Activated naive CD4-positive, alpha-beta T cell treated with anti-CD3 and anti-CD28 coated beads, Interleukin-2, amount 50 U/mL, for 24 hours (primary cell): ENCODE measurements at regions not wholly inside any gene's neighbourhood (a gene's known extent, or its start where the extent isn't known, plus 50 kb on each side); places are given as distances from the start of the nearest gene placed in this dataset.
"Not testable (repeated sequence)": the region's sequence is repeated elsewhere in the genome, so short reads cannot be mapped to it uniquely, and the experiment has no call there.

ENCODE experiments used
- H3K27ac Mint-ChIP-seq: one replicate; pipeline ENCODE4 v1.8.0; 2021; ENCODE audit warnings: mild to moderate bottlenecking, mixed read lengths
- H3K27me3 Mint-ChIP-seq: one replicate; pipeline ENCODE4 v1.8.0; 2021; ENCODE audit warnings: mixed read lengths
- H3K36me3 Mint-ChIP-seq: one replicate; pipeline ENCODE4 v1.8.0; 2021; ENCODE audit warnings: mixed read lengths
- H3K4me1 Mint-ChIP-seq: one replicate; pipeline ENCODE4 v1.8.0; 2021; ENCODE audit warnings: mixed read lengths
- H3K4me3 Mint-ChIP-seq: one replicate; pipeline ENCODE4 v1.8.0; 2021; ENCODE audit warnings: mild to moderate bottlenecking, mixed read lengths
- H3K9me3 Mint-ChIP-seq: one replicate; pipeline ENCODE4 v1.8.0; 2021; ENCODE audit warnings: mixed read lengths

DNA sequence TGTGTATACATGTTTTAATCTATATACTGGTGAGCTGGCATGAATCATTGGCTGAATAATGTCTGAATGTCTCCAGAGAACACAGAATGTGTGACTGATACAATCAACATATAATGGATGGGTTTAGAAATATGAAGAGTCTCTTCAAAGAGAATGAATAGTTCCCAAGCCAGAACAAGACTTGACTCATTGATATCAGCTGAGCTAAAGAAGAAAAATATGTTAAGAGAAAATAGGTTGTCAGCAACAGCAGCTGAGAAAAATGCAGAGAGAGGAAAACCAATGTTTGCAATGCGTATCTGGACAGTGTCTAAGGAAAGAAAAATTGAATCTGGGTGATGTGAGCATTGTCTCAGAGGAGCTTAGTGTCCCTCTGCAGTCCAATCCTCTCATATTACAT is 1281.8 kb upstream of the TENM4 start:
- Mint-ChIP-seq H3K27me3 (no peaks in the 10 kb centered on the region), H3K36me3 (no peaks in the 10 kb centered on the region), H3K4me1 (no peaks in the 10 kb centered on the region), H3K4me3 (no peak overlapping the region), H3K9me3 (peaks cover under 1% of the 10 kb centered on the region), H3K27ac (no peak overlapping the region)

DNA sequence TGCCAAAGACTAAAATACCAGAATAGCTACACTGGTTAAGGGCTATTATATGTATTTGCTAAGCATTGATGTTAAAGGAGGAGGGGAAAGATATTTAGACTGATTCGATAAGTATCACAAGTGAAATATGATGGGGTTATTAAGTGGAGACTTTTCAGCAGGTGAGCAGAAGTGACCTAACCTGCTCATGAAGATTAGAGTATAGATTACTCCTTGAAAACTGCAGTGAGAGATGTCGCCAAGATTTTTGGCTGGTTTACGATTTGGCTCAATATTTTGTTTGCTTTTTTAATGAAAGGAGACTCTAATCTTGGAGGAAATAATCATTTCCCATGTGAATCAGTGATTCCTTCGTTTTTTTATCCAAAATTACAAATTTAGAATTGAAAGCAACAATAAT is 1279.5 kb upstream of the TENM4 start:
- H3K4me1 Mint-ChIP-seq: no peaks in the 10 kb centered on the region
- no peak overlapping the region for H3K27ac Mint-ChIP-seq
- H3K36me3 Mint-ChIP-seq: no peaks in the 10 kb centered on the region
- peaks cover 5% of the 10 kb centered on the region for H3K9me3 Mint-ChIP-seq
- no peak overlapping the region for H3K4me3 Mint-ChIP-seq
- no peaks in the 10 kb centered on the region for H3K27me3 Mint-ChIP-seq

DNA sequence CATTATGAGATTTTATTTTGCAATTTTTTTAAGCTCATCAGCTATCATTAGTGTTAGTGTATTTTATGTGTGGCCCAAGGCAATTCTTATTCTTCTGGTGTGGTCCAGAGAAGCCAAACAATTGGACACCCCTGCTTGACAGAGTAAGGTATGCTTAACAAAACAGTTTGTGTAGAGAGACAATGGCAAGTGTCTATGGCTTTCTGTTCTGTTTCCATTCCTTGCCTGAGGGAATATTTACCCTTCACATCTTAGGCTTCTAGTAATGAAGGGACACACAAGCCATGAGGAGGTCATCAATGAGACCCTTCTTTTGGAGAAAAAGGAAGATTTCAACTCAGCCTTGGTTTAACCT is 1278.4 kb upstream of the TENM4 start:
- Mint-ChIP-seq H3K36me3 (no peaks in the 10 kb centered on the region), H3K27ac (no peak overlapping the region), H3K9me3 (peaks cover 5% of the 10 kb centered on the region), H3K4me3 (no peak overlapping the region), H3K27me3 (no peaks in the 10 kb centered on the region), H3K4me1 (no peaks in the 10 kb centered on the region)

DNA sequence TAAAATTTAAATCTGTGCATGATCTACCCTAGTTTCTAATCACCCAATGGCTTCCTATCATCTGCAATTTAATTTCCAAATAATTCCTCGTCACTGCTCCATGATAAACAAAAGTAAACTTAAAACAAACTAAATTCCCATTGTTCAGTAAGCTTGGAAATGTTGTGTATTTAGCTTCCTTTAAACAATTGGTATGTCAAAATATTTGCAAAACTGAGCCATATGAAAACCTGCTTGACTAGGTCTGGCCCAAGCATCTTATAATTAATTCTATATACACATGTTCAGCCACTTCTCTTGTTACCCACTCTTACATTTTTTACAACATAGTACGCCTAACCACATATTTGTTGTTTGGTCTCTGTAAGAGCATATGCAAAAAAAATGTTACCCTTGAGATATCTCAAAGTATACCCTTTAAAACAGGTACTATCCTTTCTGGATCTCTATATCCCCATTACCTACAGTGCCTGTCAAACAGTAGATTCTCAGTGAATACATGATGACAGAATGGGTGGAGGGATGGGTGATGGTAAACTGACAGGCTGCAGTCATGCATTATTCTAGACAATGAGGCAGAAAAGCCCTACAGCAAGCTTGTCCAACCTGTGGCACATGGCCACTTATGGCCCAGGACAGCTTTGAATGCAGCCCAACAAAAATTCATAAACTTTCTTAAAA is 1277.9 kb upstream of the TENM4 start:
- Mint-ChIP-seq H3K4me3 (no peak overlapping the region), H3K27me3 (no peaks in the 10 kb centered on the region), H3K9me3 (peaks cover 5% of the 10 kb centered on the region), H3K27ac (no peak overlapping the region), H3K36me3 (no peaks in the 10 kb centered on the region), H3K4me1 (no peaks in the 10 kb centered on the region)

DNA sequence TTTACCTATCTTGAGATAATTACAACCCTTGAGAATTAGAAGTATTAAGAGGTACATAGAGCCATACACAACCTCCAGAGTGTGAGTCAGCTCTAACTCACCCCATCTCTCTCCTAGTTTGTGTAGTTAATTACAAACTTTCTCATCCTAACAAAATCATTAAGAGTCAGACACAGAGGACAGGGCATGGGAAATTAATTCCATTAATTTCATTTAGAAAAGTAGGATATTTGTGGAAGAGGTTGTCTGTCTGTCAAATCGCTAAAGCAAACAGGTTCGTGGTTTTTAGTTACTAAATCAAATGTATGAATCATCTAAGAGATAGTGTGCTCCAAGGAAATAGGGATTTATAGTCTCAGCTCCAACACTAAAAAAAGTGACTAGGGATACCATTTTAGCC is 1261.4 kb upstream of the TENM4 start:
- H3K36me3 Mint-ChIP-seq: no peaks in the 10 kb centered on the region
- H3K4me1 Mint-ChIP-seq: no peaks in the 10 kb centered on the region
- no peaks in the 10 kb centered on the region for H3K27me3 Mint-ChIP-seq
- no peak overlapping the region for H3K4me3 Mint-ChIP-seq
- no peak overlapping the region for H3K27ac Mint-ChIP-seq
- H3K9me3 Mint-ChIP-seq: peaks cover 17% of the 10 kb centered on the region

DNA sequence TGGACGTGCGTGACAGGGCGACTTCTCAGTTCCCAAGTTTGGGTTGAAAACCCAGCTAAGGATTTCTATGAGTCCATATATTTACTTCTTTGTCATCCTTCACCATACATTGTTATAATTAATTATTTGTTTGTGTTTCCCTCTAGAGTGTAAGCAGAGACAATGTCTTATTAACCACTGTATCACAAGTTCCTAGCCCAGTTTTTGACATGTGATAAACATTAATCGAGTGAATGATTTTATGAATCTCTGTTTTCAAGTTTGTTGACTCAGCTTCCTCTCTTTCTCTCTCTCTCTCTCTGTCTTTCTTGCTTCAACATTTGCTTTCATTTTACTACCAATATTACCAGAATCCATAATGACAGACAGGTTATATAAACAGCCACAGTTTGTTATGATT is 1259.6 kb upstream of the TENM4 start:
- Mint-ChIP-seq H3K36me3 (no peaks in the 10 kb centered on the region), H3K27ac (no peak overlapping the region)

DNA sequence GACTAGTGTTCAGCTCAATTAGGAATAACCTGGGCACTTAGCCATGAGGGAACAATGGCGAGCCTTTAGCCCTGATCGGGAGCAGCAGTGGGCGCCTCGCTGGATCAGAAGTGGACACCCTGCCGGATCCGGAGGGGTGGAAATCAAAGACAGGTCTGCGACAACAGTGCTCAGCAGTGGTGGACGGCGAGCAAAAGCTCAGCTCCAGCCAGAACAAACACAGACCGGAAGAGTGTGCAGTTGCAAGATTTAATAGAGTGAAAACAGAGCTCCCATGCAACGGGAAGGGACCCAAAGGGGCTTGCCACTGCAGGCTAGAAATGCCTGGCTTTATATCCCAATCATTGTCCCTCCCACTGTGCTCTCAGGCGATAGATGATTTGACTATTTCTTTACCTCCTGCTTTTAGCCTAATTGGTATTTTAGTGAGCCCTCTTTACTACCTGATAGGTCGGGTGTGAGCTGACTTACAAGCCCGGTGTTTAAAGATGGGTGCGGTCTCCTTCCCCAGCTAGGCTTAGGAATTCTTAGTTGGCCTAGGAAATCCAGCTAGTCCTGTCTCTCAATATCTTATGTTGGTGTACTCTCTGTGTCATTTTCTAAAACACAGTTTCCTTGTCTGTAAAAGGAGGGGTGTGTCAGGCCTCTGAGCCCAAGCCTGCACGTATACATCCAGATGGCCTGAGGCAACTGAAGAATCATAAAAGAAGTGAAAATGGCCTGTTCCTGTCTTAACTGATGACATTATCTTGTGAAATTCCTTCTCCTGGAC is 1258.8 kb upstream of the TENM4 start:
- H3K36me3 Mint-ChIP-seq, H3K27me3 Mint-ChIP-seq, H3K9me3 Mint-ChIP-seq, H3K4me3 Mint-ChIP-seq, H3K27ac Mint-ChIP-seq, H3K4me1 Mint-ChIP-seq: not testable (repeated sequence)

More for the DNA sequence above, 1259.6 kb upstream of the TENM4 start:
- Mint-ChIP-seq H3K27me3 (no peaks in the 10 kb centered on the region), H3K4me3 (no peak overlapping the region), H3K9me3 (peaks cover 10% of the 10 kb centered on the region), H3K4me1 (no peaks in the 10 kb centered on the region)

DNA sequence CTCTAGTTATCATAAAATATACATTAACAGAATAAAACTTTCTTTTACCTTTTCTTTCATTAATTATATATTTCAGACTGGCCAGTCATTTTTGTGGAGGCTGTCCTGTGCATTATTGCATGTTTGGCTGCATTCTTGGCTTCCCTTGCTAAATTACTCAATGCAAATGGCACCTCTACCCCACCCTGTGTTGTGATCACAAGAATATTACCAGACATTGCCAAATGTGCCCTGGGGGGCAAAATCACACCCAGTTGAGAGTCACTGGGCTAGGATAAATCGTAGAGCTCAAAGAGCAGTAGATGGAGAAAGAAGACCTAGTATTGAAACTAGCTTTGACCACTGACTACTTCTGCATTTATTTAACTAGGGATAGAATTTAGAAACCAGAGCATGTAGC is 1257.8 kb upstream of the TENM4 start:
- Mint-ChIP-seq H3K36me3 (no peaks in the 10 kb centered on the region), H3K9me3 (no peaks in the 10 kb centered on the region), H3K27me3 (no peaks in the 10 kb centered on the region), H3K4me3 (no peak overlapping the region), H3K4me1 (no peaks in the 10 kb centered on the region), H3K27ac (no peak overlapping the region)

DNA sequence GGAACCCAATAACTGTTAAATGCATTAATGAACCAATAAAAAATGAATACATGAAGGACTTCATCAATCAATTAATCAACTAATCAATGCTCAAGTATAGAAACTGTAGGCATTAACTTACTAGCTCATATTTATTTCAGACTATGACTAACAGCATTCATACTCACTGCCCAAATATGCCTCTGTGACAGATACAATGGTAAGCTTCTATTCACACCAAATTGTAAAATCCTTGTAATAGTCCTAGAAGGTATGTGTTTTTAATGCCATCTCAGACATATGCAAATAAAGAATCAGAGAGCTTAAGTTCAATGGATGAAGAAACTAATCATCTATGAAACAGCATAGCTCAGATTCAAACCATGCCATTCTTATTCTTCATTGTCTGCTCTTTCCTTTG is 1253.6 kb upstream of the TENM4 start:
- no peak overlapping the region for H3K27ac Mint-ChIP-seq
- H3K4me3 Mint-ChIP-seq: no peak overlapping the region
- peaks cover 6% of the 10 kb centered on the region for H3K9me3 Mint-ChIP-seq
- H3K27me3 Mint-ChIP-seq: no peaks in the 10 kb centered on the region
- H3K36me3 Mint-ChIP-seq: no peaks in the 10 kb centered on the region
- H3K4me1 Mint-ChIP-seq: no peaks in the 10 kb centered on the region

DNA sequence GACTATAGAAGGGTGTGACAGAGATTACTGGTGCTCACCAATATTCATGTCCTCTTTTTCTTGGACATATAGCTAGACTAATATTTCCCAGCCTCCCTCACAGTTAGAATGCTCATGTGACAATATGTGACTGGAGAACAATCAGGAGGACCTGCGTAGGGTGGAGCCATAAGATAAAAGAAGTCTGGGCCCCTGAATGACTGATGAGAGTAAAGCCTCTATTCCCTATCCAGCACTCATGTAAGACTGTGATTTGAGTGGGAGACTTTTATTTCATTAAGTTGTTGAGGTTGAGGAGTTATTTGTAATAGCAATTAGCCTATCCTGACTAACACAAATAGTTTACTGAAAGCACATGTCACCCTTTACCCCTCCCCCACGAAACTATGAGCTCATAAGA is 1247.1 kb upstream of the TENM4 start:
- H3K27me3 Mint-ChIP-seq: no peaks in the 10 kb centered on the region
- H3K27ac Mint-ChIP-seq: no peak overlapping the region
- H3K4me1 Mint-ChIP-seq: no peaks in the 10 kb centered on the region
- H3K4me3 Mint-ChIP-seq: no peak overlapping the region
- no peaks in the 10 kb centered on the region for H3K9me3 Mint-ChIP-seq
- H3K36me3 Mint-ChIP-seq: no peaks in the 10 kb centered on the region

DNA sequence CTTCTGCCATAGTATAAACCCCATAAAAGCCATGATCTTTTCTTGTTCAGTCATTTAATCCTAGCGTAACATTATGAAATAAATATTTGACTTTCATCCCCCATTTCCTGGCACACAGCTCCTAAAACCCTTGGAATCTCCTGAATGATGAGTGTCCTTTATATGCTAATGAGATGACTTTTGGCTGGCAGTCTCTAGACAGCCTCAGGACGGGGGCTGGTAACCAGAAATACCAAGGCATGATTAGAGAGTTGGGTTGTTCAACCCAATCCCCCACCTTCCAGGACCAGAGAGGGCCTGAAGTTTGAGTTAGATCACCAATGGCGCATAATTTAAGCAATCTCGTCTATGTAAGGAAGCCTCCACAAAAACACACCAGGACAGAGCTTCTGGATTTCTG is 1246.1 kb upstream of the TENM4 start:
- H3K4me1 Mint-ChIP-seq: no peaks in the 10 kb centered on the region
- H3K9me3 Mint-ChIP-seq: no peaks in the 10 kb centered on the region
- H3K27me3 Mint-ChIP-seq: no peaks in the 10 kb centered on the region
- H3K36me3 Mint-ChIP-seq: no peaks in the 10 kb centered on the region
- H3K27ac Mint-ChIP-seq: no peak overlapping the region
- H3K4me3 Mint-ChIP-seq: no peak overlapping the region

DNA sequence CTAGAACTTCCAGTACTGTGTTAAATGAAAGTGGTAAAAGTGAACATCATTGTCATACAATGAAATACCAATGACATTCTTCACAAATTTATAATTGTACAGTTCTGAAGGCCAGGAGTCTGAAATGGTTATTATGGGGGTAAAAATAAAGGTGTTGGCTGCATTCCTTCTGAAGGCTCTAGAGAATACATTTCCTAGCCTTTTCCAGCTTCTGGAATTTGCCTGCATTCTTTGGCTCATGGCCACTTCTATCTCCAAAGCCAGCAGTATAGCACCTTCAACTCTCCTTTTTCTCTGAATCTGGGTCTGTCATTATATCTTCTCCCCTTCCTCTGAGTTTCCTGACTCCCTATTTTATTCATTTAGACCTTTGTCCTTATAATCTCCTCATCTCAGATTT is 1232.7 kb upstream of the TENM4 start:
- H3K9me3 Mint-ChIP-seq: no peaks in the 10 kb centered on the region
- no peak overlapping the region for H3K4me3 Mint-ChIP-seq
- no peaks in the 10 kb centered on the region for H3K27me3 Mint-ChIP-seq
- no peak overlapping the region for H3K27ac Mint-ChIP-seq
- H3K36me3 Mint-ChIP-seq: no peaks in the 10 kb centered on the region
- no peaks in the 10 kb centered on the region for H3K4me1 Mint-ChIP-seq

DNA sequence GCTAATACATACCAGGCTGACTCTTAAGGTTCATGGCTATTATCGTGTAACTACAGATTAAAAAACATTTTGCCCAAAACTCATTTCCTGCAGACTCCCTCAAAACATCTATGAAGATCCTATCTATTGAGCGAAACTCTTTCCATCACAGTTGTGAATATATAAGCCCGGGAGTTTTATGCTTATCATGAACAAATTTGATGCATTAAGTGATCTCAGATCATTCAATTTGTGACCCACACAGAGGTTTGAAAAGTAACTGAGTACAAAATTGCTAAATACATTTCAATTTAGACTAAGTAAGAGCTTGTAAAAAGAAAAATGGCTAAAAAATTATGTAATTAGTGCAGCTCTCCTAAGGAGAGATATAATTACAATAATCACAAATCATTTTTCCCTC is 1228.8 kb upstream of the TENM4 start:
- H3K4me3 Mint-ChIP-seq: no peak overlapping the region
- H3K9me3 Mint-ChIP-seq: peaks cover 4% of the 10 kb centered on the region
- no peaks in the 10 kb centered on the region for H3K4me1 Mint-ChIP-seq
- no peak overlapping the region for H3K27ac Mint-ChIP-seq
- no peaks in the 10 kb centered on the region for H3K36me3 Mint-ChIP-seq
- no peaks in the 10 kb centered on the region for H3K27me3 Mint-ChIP-seq

DNA sequence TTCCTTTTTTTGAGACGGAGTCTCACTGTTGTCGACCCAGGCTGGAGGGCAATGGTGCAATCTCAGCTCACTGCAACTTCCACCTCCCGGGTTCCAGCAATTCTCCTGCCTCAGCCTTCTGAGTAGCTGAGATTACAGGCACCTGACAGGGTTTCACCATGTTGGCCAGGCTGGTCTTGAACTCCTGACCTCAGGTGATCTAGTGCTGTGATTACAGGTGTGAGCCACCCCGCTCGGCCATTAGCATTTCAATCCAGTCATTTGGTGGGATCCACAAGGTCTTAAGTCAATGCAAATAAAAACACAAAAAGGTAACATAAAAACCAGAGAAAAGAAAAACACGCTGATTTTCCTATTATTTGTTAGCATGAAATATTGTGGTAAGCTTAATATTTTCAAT is 1227.2 kb upstream of the TENM4 start:
- Mint-ChIP-seq H3K27me3 (no peaks in the 10 kb centered on the region), H3K27ac (no peak overlapping the region), H3K4me3 (no peak overlapping the region), H3K36me3 (no peaks in the 10 kb centered on the region), H3K9me3 (peaks cover 4% of the 10 kb centered on the region), H3K4me1 (no peaks in the 10 kb centered on the region)

DNA sequence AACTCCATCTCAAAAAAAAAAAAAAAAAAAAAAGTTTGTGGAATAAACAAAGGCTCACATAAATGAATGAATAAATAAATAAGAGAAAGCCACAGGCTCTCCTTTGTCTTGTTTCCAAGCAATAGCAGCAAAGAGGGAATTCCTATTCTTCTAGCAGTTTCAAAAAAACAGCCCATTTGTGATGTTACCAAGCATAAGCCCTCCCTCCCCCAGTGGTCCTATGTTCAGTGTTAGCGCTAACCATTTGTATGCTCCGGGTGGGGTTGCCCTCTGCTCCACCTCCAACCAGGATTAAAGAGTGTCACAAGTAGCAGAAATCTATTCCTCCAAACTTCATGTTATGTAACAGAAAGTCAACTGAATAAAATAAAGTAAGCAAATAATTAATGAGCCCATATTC is 1215.0 kb upstream of the TENM4 start:
- Mint-ChIP-seq H3K27me3 (no peaks in the 10 kb centered on the region), H3K4me3 (no peak overlapping the region), H3K9me3 (peaks cover 12% of the 10 kb centered on the region), H3K27ac (no peak overlapping the region), H3K4me1 (no peaks in the 10 kb centered on the region), H3K36me3 (no peaks in the 10 kb centered on the region)

DNA sequence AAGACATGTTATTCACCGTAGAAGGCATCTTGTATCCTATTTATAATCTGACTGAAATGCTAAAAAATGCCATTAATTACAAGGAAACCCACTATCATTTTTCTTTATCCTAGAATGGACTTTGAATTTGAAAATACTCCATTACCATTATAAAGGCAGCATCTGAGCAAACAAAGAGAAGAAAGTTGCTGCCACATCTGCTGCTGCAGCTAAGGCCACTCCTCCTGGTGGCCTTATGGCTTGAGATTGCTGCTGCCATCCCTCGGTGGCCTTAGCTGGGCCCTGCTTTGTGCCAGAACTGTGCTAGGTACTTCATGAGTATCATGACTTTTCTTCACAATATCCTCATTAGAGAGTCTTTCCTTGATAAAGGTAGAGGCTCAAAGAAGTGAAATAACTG is 1210.1 kb upstream of the TENM4 start:
- Mint-ChIP-seq H3K27ac (no peak overlapping the region), H3K36me3 (no peaks in the 10 kb centered on the region), H3K4me3 (no peak overlapping the region), H3K9me3 (peaks cover 12% of the 10 kb centered on the region), H3K27me3 (no peaks in the 10 kb centered on the region), H3K4me1 (no peaks in the 10 kb centered on the region)

DNA sequence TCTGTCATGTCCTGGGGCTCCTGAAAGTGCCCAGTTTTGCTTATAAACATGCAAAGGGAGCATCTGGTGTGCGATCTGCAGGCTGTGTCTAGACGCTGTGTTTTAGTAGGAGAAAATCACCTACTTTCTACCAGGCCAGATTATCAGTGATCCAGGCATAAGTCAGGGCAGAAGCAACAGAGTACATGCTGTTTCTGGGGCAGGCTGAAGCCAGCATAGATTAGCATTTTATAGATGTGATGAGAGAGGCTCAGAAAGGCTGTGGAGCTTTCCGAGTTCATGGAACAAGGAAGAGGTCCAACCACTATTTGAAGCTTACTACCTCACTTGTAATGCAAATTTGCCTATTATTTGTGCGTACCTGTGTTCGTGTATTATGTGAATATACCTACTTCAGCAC is 1208.4 kb upstream of the TENM4 start:
- Mint-ChIP-seq H3K9me3 (peaks cover 17% of the 10 kb centered on the region), H3K36me3 (no peaks in the 10 kb centered on the region), H3K27ac (no peak overlapping the region), H3K4me1 (no peaks in the 10 kb centered on the region), H3K4me3 (no peak overlapping the region), H3K27me3 (no peaks in the 10 kb centered on the region)
